ENCODE measurements at regions not wholly inside any gene's neighbourhood (a gene's known extent, or its start where the extent isn't known, plus 50 kb on each side); places are given as distances from the start of the nearest gene placed in this dataset.

- Histone ChIP-seq H3F3A (replicated peaks; ENCODE audit: low read depth) (no peaks in the 10 kb centered on the region), H3K27me3 (ENCODE audit: insufficient read depth) (no peaks in the 10 kb centered on the region), H3K27ac (ENCODE audit: low read depth) (no peak overlapping the region), H3K4me3 (no peak overlapping the region), H3K4me1 (ENCODE audit: insufficient read depth) (peaks cover 11% of the 10 kb centered on the region; the same call in 1 of the 2 replicates), H3K36me3 (ENCODE audit: insufficient read depth) (no peaks in the 10 kb centered on the region), H2AFZ (no peak overlapping the region), H3K9me2 (ENCODE audit: insufficient read depth) (peaks cover 8% of the 10 kb centered on the region; the same call in 1 of the 2 replicates), H3K4me2 (no peak overlapping the region), H3K79me2 (replicated peaks; ENCODE audit: insufficient read depth) (no peaks in the 10 kb centered on the region), H4K20me1 (replicated peaks; ENCODE audit: insufficient read depth) (no peaks in the 10 kb centered on the region)
- 0 out of 2 replicates have a peak overlapping the region, but pooled peaks have one; percentile 26 for H3K27ac Mint-ChIP-seq
- ATAC-seq (no peak; the same call in 2 of the 3 replicates), DNase-seq (ENCODE audit: low spot score) (peak; percentile 46)
- no peak for TF ChIP-seq EZH2 (IDR thresholded peaks at IDR 0.05; ENCODE audit: low read depth, unreplicated experiment)
- TF ChIP-seq ZNF114 (CRISPR knock-in tag; IDR thresholded peaks at IDR 0.05), result no peak
- TF ChIP-seq ZNF331 (CRISPR knock-in tag; IDR thresholded peaks at IDR 0.05; ENCODE audit: low read depth), result no peak
- no peak for TF ChIP-seq POLR2AphosphoS5 (IDR thresholded peaks at IDR 0.05; ENCODE audit: low read depth)
- no peak for TF ChIP-seq JUNB (IDR thresholded peaks at IDR 0.05; ENCODE audit: unreplicated experiment)
- peaks cover 4% of the 10 kb centered on the region for H3K27me3 Mint-ChIP-seq (ENCODE audit: insufficient read depth, low read depth, poor library complexity)
- H3K36me3 Mint-ChIP-seq (ENCODE audit: low read depth), result no peaks in the 10 kb centered on the region
- peaks cover 6% of the 10 kb centered on the region for H3K4me1 Mint-ChIP-seq
- no peak overlapping the region for H3K4me3 Mint-ChIP-seq
- no peaks in the 10 kb centered on the region; the same call in 2 of the 3 replicates for H3K9me3 Mint-ChIP-seq
Observed at GRCh38 chr13:90746230-90746629, 601.3 kb upstream of the MIR17HG start.

- no peak overlapping the region for H2AFZ ChIP-seq
- no peak for TF ChIP-seq CTCF (conservative IDR thresholded peaks at IDR 0.05; ENCODE audit: low read depth in 2 of 2)
- no peak for TF ChIP-seq REST (IDR thresholded peaks at IDR 0.05; ENCODE audit: unreplicated experiment)
- peaks cover 11% of the 10 kb centered on the region; the same call in 1 of the 2 replicates for H3K4me1 ChIP-seq (ENCODE audit: insufficient read depth)
- no peaks in the 10 kb centered on the region for H3K27me3 ChIP-seq (ENCODE audit: insufficient read depth)
- peaks cover 6% of the 10 kb centered on the region; the same call in 2 of the 3 replicates for H3K4me1 Mint-ChIP-seq
- no peak overlapping the region for H3K4me3 ChIP-seq
- H3K9me2 ChIP-seq (ENCODE audit: insufficient read depth), result peaks cover 10% of the 10 kb centered on the region; the same call in 1 of the 2 replicates
- no peaks in the 10 kb centered on the region for H3K36me3 ChIP-seq (ENCODE audit: insufficient read depth)
- H3K27me3 Mint-ChIP-seq (ENCODE audit: insufficient read depth, low read depth, poor library complexity), result peaks cover 3% of the 10 kb centered on the region
- H3K27ac ChIP-seq (ENCODE audit: low read depth), result no peak overlapping the region
- H3F3A ChIP-seq (replicated peaks; ENCODE audit: low read depth), result no peaks in the 10 kb centered on the region
- H3K79me2 ChIP-seq (replicated peaks; ENCODE audit: insufficient read depth), result no peaks in the 10 kb centered on the region
- ATAC-seq, result no peak
- no peaks in the 10 kb centered on the region for H4K20me1 ChIP-seq (replicated peaks; ENCODE audit: insufficient read depth)
- DNase-seq (ENCODE audit: low spot score), result no peak
- H3K36me3 Mint-ChIP-seq (ENCODE audit: low read depth), result no peaks in the 10 kb centered on the region
- no peak overlapping the region for H3K27ac Mint-ChIP-seq
- no peak overlapping the region for H3K4me3 Mint-ChIP-seq
- no peak overlapping the region for H3K4me2 ChIP-seq
- no peaks in the 10 kb centered on the region; the same call in 2 of the 3 replicates for H3K9me3 Mint-ChIP-seq
Observed at GRCh38 chr13:90750021-90750420, 597.5 kb upstream of the MIR17HG start.

Measured in GM23338 (cell line).